Liver (tissue), 8 donors: ENCODE measurements at regions not wholly inside any gene's neighbourhood (a gene's known extent, or its start where the extent isn't known, plus 50 kb on each side); places are given as distances from the start of the nearest gene placed in this dataset.

Experiments used
- DNase-seq: peaks from one replicate; pipeline ENCODE4 v3.0.0-alpha.2; 2017; ENCODE audit warnings: low spot score
- H3K27ac ChIP-seq, 2 donors: one replicate each; pipeline ENCODE4 v1.7.0; 2013; ENCODE audit warnings: inconsistent platforms in 2 of 2, low read length in 2 of 2, control low read depth in 1 of 2, low read depth in 1 of 2, mild to moderate bottlenecking in 1 of 2
- H3K27me3 ChIP-seq, 4 donors: one replicate each; pipeline versions ENCODE4 v1.6.1 to v1.7.0; 2013; ENCODE audit warnings: low read length in 3 of 4, inconsistent platforms in 1 of 4, mild to moderate bottlenecking in 1 of 4, moderate library complexity in 1 of 4; ENCODE audit not compliant: control insufficient read depth in 4 of 4, insufficient read depth in 4 of 4
- H3K36me3 ChIP-seq, 4 donors: one replicate each; pipeline versions ENCODE4 v1.6.1 to v1.7.0; 2013; ENCODE audit warnings: low read length in 3 of 4, mild to moderate bottlenecking in 3 of 4, low read depth in 1 of 4, moderate library complexity in 1 of 4; ENCODE audit not compliant: control insufficient read depth in 4 of 4, insufficient read depth in 3 of 4
- H3K4me1 ChIP-seq, 4 donors: one replicate each; pipeline versions ENCODE4 v1.6.1 to v1.7.0; 2013; ENCODE audit warnings: low read length in 3 of 4, mild to moderate bottlenecking in 3 of 4, moderate library complexity in 1 of 4; ENCODE audit not compliant: control insufficient read depth in 4 of 4, insufficient read depth in 4 of 4
- H3K4me3 ChIP-seq, 3 donors: one replicate each; pipeline versions ENCODE4 v1.6.1 to v1.7.0; 2013; ENCODE audit warnings: low read length in 3 of 3, control low read depth in 1 of 3, low read depth in 1 of 3, mild to moderate bottlenecking in 1 of 3
- H3K9ac ChIP-seq, 2 donors: one replicate each; pipeline ENCODE4 v1.7.0; 2013; ENCODE audit warnings: low read length in 2 of 2, mild to moderate bottlenecking in 2 of 2, moderate library complexity in 2 of 2, control low read depth in 1 of 2, low read depth in 1 of 2
- H3K9me3 ChIP-seq, 4 donors: one replicate each; pipeline versions ENCODE4 v1.6.1 to v1.7.0; 2013; ENCODE audit warnings: low read length in 3 of 4; ENCODE audit not compliant: control insufficient read depth in 4 of 4
- EGR1 ChIP-seq, 2 donors: IDR thresholded peaks; 2 replicates each; pipeline ENCODE4 v1.6.1; 2016 to 2018; ENCODE audit warnings: antibody characterized with exemption in 2 of 2, low read depth in 2 of 2
- FOXA1 ChIP-seq: IDR thresholded peaks from 2 replicates; pipeline ENCODE4 v1.6.1; 2016; ENCODE audit warnings: antibody characterized with exemption
- FOXA2 ChIP-seq: IDR thresholded peaks from 2 replicates; pipeline ENCODE4 v1.6.1; 2016; ENCODE audit warnings: antibody characterized with exemption
- GABPA ChIP-seq, 2 donors: IDR thresholded peaks in 1 of 2; conservative IDR thresholded peaks in 1 of 2; 2 replicates each; pipeline ENCODE4 v1.6.1; 2016; ENCODE audit warnings: antibody characterized with exemption in 2 of 2, mild to moderate bottlenecking in 1 of 2, moderate library complexity in 1 of 2
- HNF4A ChIP-seq, 2 donors: conservative IDR thresholded peaks; 2 replicates each; pipeline ENCODE4 v1.6.1; 2016; ENCODE audit warnings: antibody characterized with exemption in 2 of 2, mild to moderate bottlenecking in 2 of 2
- HNF4G ChIP-seq: IDR thresholded peaks from 2 replicates; pipeline ENCODE4 v1.6.1; 2016; ENCODE audit warnings: antibody characterized with exemption
- JUND ChIP-seq, 2 donors: IDR thresholded peaks; 2 replicates each; pipeline ENCODE4 v1.6.1; 2016; ENCODE audit warnings: antibody characterized with exemption in 2 of 2
- NR2F2 ChIP-seq: IDR thresholded peaks from 2 replicates; pipeline ENCODE4 v1.6.1; 2016; ENCODE audit warnings: antibody characterized with exemption
- RAD21 ChIP-seq, 2 donors: IDR thresholded peaks; 2 replicates each; pipeline ENCODE4 v1.6.1; 2016; ENCODE audit warnings: antibody characterized with exemption in 2 of 2, mild to moderate bottlenecking in 2 of 2
- RXRA ChIP-seq, 2 donors: IDR thresholded peaks; 2 replicates each; pipeline ENCODE4 v1.6.1; 2017 to 2018; ENCODE audit warnings: antibody characterized with exemption in 2 of 2, mild to moderate bottlenecking in 1 of 2
- SP1 ChIP-seq: IDR thresholded peaks from 2 replicates; pipeline ENCODE4 v1.6.1; 2018; ENCODE audit warnings: antibody characterized with exemption, mild to moderate bottlenecking
- TAF1 ChIP-seq: conservative IDR thresholded peaks from 2 replicates; pipeline ENCODE4 v1.6.1; 2016; ENCODE audit warnings: antibody characterized with exemption, mild to moderate bottlenecking
- YY1 ChIP-seq: IDR thresholded peaks from 2 replicates; pipeline ENCODE4 v1.6.1; 2016; ENCODE audit warnings: antibody characterized with exemption, mild to moderate bottlenecking
- ZBTB33 ChIP-seq: IDR thresholded peaks from 2 replicates; pipeline ENCODE4 v1.6.1; 2016; ENCODE audit warnings: antibody characterized with exemption
- WGBS: extraction: QIAGEN DNeasy Blood & Tissue Kit; methylation state at CpG from one replicate; pipeline ENCODE4 v1.1.7; 2013; 5-methylcytosine and 5-hydroxymethylcytosine counted together
- TF ChIP-seq, protein P1 (sequence below): fragments of 150-350 bp; IDR thresholded peaks from 2 replicates; pipeline ENCODE4 v1.5.1; 2017; ENCODE audit warnings: improper control_type of control experiment, low read depth, low read length; ENCODE audit not compliant: missing input control
- TF ChIP-seq, protein P2 (sequence below): IDR thresholded peaks from 2 replicates; pipeline ENCODE4 v1.6.1; 2016; ENCODE audit warnings: antibody characterized with exemption
- TF ChIP-seq, protein P3 (sequence below): IDR thresholded peaks from 2 replicates; pipeline ENCODE4 v1.6.1; 2016; ENCODE audit warnings: antibody characterized with exemption
- TF ChIP-seq, protein P4 (sequence below): IDR thresholded peaks from 2 replicates; pipeline ENCODE4 v1.6.1; 2016; ENCODE audit warnings: antibody characterized with exemption, mild to moderate bottlenecking
- donor health status: healthy.
- donor health status: healthy.
- donor health status: healthy.
- donor health status: healthy.
- donor health status: healthy.

- DNase-seq: no peak
- WGBS: 97% methylated on average over 1 of the region's 1 CpG
- TF ChIP-seq FOXA1 (no peak), SP1 (no peak), ZBTB33 (no peak), JUND (IDR thresholded peaks at IDR 0.05) (no peak), YY1 (no peak), HNF4A (conservative IDR thresholded peaks at IDR 0.05) (no peak), TAF1 (no peak), FOXA2 (no peak), RAD21 (IDR thresholded peaks at IDR 0.05) (no peak), HNF4G (no peak), EGR1 (IDR thresholded peaks at IDR 0.05; ENCODE audit: low read depth in 2 of 2) (no peak), GABPA (IDR thresholded peaks at IDR 0.05 in 1 of 2, conservative IDR thresholded peaks at IDR 0.05 in 1 of 2) (no peak), RXRA (IDR thresholded peaks at IDR 0.05) (no peak), NR2F2 (no peak)
- TF ChIP-seq, protein P1, sequence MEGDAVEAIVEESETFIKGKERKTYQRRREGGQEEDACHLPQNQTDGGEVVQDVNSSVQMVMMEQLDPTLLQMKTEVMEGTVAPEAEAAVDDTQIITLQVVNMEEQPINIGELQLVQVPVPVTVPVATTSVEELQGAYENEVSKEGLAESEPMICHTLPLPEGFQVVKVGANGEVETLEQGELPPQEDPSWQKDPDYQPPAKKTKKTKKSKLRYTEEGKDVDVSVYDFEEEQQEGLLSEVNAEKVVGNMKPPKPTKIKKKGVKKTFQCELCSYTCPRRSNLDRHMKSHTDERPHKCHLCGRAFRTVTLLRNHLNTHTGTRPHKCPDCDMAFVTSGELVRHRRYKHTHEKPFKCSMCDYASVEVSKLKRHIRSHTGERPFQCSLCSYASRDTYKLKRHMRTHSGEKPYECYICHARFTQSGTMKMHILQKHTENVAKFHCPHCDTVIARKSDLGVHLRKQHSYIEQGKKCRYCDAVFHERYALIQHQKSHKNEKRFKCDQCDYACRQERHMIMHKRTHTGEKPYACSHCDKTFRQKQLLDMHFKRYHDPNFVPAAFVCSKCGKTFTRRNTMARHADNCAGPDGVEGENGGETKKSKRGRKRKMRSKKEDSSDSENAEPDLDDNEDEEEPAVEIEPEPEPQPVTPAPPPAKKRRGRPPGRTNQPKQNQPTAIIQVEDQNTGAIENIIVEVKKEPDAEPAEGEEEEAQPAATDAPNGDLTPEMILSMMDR: no peak
- TF ChIP-seq, protein P2, sequence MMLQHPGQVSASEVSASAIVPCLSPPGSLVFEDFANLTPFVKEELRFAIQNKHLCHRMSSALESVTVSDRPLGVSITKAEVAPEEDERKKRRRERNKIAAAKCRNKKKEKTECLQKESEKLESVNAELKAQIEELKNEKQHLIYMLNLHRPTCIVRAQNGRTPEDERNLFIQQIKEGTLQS: no peak
- TF ChIP-seq, protein P3, sequence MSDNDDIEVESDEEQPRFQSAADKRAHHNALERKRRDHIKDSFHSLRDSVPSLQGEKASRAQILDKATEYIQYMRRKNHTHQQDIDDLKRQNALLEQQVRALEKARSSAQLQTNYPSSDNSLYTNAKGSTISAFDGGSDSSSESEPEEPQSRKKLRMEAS: no peak
- TF ChIP-seq, protein P4, sequence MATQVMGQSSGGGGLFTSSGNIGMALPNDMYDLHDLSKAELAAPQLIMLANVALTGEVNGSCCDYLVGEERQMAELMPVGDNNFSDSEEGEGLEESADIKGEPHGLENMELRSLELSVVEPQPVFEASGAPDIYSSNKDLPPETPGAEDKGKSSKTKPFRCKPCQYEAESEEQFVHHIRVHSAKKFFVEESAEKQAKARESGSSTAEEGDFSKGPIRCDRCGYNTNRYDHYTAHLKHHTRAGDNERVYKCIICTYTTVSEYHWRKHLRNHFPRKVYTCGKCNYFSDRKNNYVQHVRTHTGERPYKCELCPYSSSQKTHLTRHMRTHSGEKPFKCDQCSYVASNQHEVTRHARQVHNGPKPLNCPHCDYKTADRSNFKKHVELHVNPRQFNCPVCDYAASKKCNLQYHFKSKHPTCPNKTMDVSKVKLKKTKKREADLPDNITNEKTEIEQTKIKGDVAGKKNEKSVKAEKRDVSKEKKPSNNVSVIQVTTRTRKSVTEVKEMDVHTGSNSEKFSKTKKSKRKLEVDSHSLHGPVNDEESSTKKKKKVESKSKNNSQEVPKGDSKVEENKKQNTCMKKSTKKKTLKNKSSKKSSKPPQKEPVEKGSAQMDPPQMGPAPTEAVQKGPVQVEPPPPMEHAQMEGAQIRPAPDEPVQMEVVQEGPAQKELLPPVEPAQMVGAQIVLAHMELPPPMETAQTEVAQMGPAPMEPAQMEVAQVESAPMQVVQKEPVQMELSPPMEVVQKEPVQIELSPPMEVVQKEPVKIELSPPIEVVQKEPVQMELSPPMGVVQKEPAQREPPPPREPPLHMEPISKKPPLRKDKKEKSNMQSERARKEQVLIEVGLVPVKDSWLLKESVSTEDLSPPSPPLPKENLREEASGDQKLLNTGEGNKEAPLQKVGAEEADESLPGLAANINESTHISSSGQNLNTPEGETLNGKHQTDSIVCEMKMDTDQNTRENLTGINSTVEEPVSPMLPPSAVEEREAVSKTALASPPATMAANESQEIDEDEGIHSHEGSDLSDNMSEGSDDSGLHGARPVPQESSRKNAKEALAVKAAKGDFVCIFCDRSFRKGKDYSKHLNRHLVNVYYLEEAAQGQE: no peak
These were observed 404.4 kb upstream of the MGAT4C start for GRCh38 chr12:86660488-86661147.

More at GRCh38 chr12:86660488-86661147, 404.4 kb upstream of the MGAT4C start:
- Histone ChIP-seq H3K9ac (no peak overlapping the region), H3K27ac (no peak overlapping the region), H3K27me3 (no peaks in the 10 kb centered on the region), H3K36me3 (no peaks in the 10 kb centered on the region), H3K4me3 (no peak overlapping the region), H3K9me3 (no peaks in the 10 kb centered on the region), H3K4me1 (no peaks in the 10 kb centered on the region)
